ENCODE measurements at regions not wholly inside any gene's neighbourhood (a gene's known extent, or its start where the extent isn't known, plus 50 kb on each side); places are given as distances from the start of the nearest gene placed in this dataset.

DNA sequence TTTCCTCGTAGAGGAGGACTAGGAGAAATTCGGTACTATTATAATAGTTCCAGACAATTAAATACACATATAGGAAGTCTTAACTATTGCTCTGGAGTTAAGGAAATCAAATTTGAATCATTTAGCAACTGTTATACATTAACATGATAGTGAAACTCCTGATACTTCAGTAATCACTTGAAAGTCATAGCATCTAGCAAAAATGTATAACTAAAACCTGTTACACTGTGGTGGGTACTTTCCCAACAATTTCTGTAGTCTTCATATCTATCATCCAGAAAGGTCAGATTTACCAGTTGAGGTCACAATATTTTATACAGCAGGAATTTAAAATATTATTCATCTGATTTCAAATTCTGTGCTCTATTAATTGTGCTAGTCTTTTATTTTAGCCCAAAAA, 669.6 kb upstream of the PCDH10 start:
- H3K27ac ChIP-seq (ENCODE audit: control insufficient read depth, insufficient read depth, low read length): no peak overlapping the region
- no peaks in the 10 kb centered on the region for H4K20me1 ChIP-seq (ENCODE audit: control insufficient read depth, extremely low read depth, insufficient read depth, low read length)
- no peaks in the 10 kb centered on the region for H3K4me1 ChIP-seq (ENCODE audit: control insufficient read depth, extremely low read depth, insufficient read depth, low read length)
- FAIRE-seq (no peak), DNase-seq (ENCODE audit: low read depth, low spot score) (no peak)
- dilution Hi-C loops (cut with MboI; ENCODE audit: extremely low pct_ligation_motif_present, low sequenced_read_pairs): no loop called here
- H3K9me1 ChIP-seq (ENCODE audit: control insufficient read depth, extremely low read depth, insufficient read depth, low read length): no peaks in the 10 kb centered on the region
- H3K36me3 ChIP-seq (ENCODE audit: control insufficient read depth in 2 of 2, extremely low read depth in 1 of 2, insufficient read depth in 2 of 2, low read length in 2 of 2): no peaks in the 10 kb centered on the region
- no peak overlapping the region for H2AFZ ChIP-seq (ENCODE audit: control insufficient read depth, low read length)
- no peaks in the 10 kb centered on the region for H3K27me3 ChIP-seq (ENCODE audit: control insufficient read depth, extremely low read depth, insufficient read depth, low read length)
- no peak overlapping the region for H3K9ac ChIP-seq (ENCODE audit: control insufficient read depth, extremely low read depth, insufficient read depth, low read length)
- no peaks in the 10 kb centered on the region for H3K79me2 ChIP-seq (ENCODE audit: control insufficient read depth, insufficient read depth, low read length)
- H3K4me2 ChIP-seq (ENCODE audit: control insufficient read depth, extremely low read depth, insufficient read depth, low read depth, low read length): no peak overlapping the region
- no peaks in the 10 kb centered on the region for H3K9me3 ChIP-seq (ENCODE audit: control insufficient read depth, low read depth, low read length)
- no peak for TF ChIP-seq EZH2 (IDR thresholded peaks at IDR 0.05; ENCODE audit: low read length)
- TF ChIP-seq, protein P1, sequence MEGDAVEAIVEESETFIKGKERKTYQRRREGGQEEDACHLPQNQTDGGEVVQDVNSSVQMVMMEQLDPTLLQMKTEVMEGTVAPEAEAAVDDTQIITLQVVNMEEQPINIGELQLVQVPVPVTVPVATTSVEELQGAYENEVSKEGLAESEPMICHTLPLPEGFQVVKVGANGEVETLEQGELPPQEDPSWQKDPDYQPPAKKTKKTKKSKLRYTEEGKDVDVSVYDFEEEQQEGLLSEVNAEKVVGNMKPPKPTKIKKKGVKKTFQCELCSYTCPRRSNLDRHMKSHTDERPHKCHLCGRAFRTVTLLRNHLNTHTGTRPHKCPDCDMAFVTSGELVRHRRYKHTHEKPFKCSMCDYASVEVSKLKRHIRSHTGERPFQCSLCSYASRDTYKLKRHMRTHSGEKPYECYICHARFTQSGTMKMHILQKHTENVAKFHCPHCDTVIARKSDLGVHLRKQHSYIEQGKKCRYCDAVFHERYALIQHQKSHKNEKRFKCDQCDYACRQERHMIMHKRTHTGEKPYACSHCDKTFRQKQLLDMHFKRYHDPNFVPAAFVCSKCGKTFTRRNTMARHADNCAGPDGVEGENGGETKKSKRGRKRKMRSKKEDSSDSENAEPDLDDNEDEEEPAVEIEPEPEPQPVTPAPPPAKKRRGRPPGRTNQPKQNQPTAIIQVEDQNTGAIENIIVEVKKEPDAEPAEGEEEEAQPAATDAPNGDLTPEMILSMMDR (optimal IDR thresholded peaks at IDR 0.05 in 1 of 3, IDR thresholded peaks at IDR 0.05 in 1 of 3, conservative IDR thresholded peaks at IDR 0.05 in 1 of 3; ENCODE audit: extremely low read depth in 1 of 3, insufficient read depth in 2 of 3, low read length in 3 of 3): no peak
- H3K4me3 ChIP-seq (ENCODE audit: control insufficient read depth in 2 of 3, extremely low read depth in 1 of 3, insufficient read depth in 2 of 3, low read depth in 1 of 3, low read length in 3 of 3): no peak overlapping the region

- Histone ChIP-seq H3K9me3 (ENCODE audit: control insufficient read depth, low read depth, low read length) (no peaks in the 10 kb centered on the region), H3K27me3 (ENCODE audit: control insufficient read depth, extremely low read depth, insufficient read depth, low read length) (no peaks in the 10 kb centered on the region), H3K4me1 (ENCODE audit: control insufficient read depth, extremely low read depth, insufficient read depth, low read length) (no peaks in the 10 kb centered on the region), H3K9me1 (ENCODE audit: control insufficient read depth, extremely low read depth, insufficient read depth, low read length) (no peaks in the 10 kb centered on the region), H3K9ac (ENCODE audit: control insufficient read depth, extremely low read depth, insufficient read depth, low read length) (no peak overlapping the region), H3K79me2 (ENCODE audit: control insufficient read depth, insufficient read depth, low read length) (no peaks in the 10 kb centered on the region), H3K4me3 (ENCODE audit: control insufficient read depth in 2 of 3, extremely low read depth in 1 of 3, insufficient read depth in 2 of 3, low read depth in 1 of 3, low read length in 3 of 3) (no peak overlapping the region), H4K20me1 (ENCODE audit: control insufficient read depth, extremely low read depth, insufficient read depth, low read length) (no peaks in the 10 kb centered on the region), H3K27ac (ENCODE audit: control insufficient read depth, insufficient read depth, low read length) (no peak overlapping the region), H2AFZ (ENCODE audit: control insufficient read depth, low read length) (no peak overlapping the region), H3K4me2 (ENCODE audit: control insufficient read depth, extremely low read depth, insufficient read depth, low read depth, low read length) (no peak overlapping the region), H3K36me3 (ENCODE audit: control insufficient read depth in 2 of 2, extremely low read depth in 1 of 2, insufficient read depth in 2 of 2, low read length in 2 of 2) (no peaks in the 10 kb centered on the region)
- FAIRE-seq (no peak), DNase-seq (ENCODE audit: low read depth, low spot score) (no peak)
- TF ChIP-seq EZH2 (IDR thresholded peaks at IDR 0.05; ENCODE audit: low read length): no peak
- TF ChIP-seq, protein P1 (optimal IDR thresholded peaks at IDR 0.05 in 1 of 3, IDR thresholded peaks at IDR 0.05 in 1 of 3, conservative IDR thresholded peaks at IDR 0.05 in 1 of 3; ENCODE audit: extremely low read depth in 1 of 3, insufficient read depth in 2 of 3, low read length in 3 of 3): no peak
- dilution Hi-C loops (cut with MboI; ENCODE audit: extremely low pct_ligation_motif_present, low sequenced_read_pairs): no loop called here
Observed at GRCh38 chr4:132488555-132488954, 660.5 kb upstream of the PCDH10 start.
